ENCODE measurements at regions not wholly inside any gene's neighbourhood (a gene's known extent, or its start where the extent isn't known, plus 50 kb on each side); places are given as distances from the start of the nearest gene placed in this dataset.
"Not testable (repeated sequence)": the region's sequence is repeated elsewhere in the genome, so short reads cannot be mapped to it uniquely, and the experiment has no call there.

DNA sequence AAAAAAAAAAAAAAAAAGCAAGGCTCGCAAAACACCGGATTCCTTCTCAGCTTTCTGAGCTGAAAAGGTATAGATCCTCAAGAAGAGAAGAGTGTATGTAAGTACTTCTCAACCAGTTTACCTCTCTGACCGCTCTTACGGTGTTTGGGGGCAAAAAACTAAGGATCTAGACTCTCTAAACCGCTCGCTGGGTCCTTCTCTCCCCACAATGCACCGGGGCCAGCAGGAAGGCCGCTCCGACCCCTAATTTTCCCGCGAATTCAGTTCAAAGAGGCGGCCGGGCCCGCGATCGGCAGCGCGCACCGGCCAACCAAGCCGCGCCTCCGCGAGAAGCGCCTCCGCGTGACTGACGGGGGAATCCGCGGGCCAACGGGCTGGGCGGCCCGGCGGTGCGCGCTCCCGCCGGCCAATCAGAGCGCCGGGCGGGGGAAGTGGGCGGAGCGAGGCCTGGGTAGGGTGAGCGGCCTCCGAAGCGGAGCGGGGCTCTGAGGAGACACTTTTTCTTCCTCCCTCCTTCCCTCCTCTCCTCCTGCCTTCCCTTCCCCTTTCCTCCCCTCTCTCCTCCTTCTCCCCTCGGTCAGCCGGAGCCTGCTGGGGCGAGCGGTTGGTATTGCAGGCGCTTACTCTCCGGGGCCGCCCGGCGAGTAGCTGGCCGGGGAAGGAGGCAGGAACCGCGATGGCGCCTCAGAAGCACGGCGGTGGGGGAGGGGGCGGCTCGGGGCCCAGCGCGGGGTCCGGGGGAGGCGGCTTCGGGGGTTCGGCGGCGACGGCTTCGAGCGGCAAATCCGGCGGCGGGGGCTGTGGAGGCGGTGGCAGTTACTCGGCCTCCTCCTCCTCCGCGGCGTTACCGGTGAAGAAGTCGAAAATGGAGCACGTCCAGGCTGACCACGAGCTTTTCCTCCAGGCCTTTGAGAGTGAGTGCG is 93.0 kb downstream of the CRLF3 start:
- not testable (repeated sequence) for H3K36me3 ChIP-seq (ENCODE audit: control insufficient read depth, low read depth, low read length); H3K27me3 ChIP-seq (ENCODE audit: control insufficient read depth, insufficient read depth, low read length); H3K4me1 ChIP-seq (ENCODE audit: control insufficient read depth, low read depth, low read length); H3K9me3 ChIP-seq (ENCODE audit: control insufficient read depth, low read depth, low read length)
- peak overlapping the region; percentile 35 for H3K27ac ChIP-seq (ENCODE audit: low read length)
- H3K4me3 ChIP-seq (ENCODE audit: low read length): peak overlapping the region; percentile 63
- H3K9ac ChIP-seq (ENCODE audit: low read length): peak overlapping the region; percentile 74

- not testable (repeated sequence) for H3K4me1 ChIP-seq (ENCODE audit: control insufficient read depth, low read depth, low read length); H3K27me3 ChIP-seq (ENCODE audit: control insufficient read depth, insufficient read depth, low read length); H3K36me3 ChIP-seq (ENCODE audit: control insufficient read depth, low read depth, low read length); H3K9me3 ChIP-seq (ENCODE audit: control insufficient read depth, low read depth, low read length); H3K27ac ChIP-seq (ENCODE audit: low read length)
- Histone ChIP-seq H3K9ac (ENCODE audit: low read length) (peak overlapping the region; percentile 69), H3K4me3 (ENCODE audit: low read length) (peak overlapping the region; percentile 63)
Observed at GRCh38 chr17:30730837-30731209, 93.7 kb downstream of the CRLF3 start.

- not testable (repeated sequence) for H3K27ac ChIP-seq (ENCODE audit: low read length); H3K36me3 ChIP-seq (ENCODE audit: control insufficient read depth, low read depth, low read length); H3K9ac ChIP-seq (ENCODE audit: low read length); H3K4me3 ChIP-seq (ENCODE audit: low read length); H3K4me1 ChIP-seq (ENCODE audit: control insufficient read depth, low read depth, low read length); H3K9me3 ChIP-seq (ENCODE audit: control insufficient read depth, low read depth, low read length); H3K27me3 ChIP-seq (ENCODE audit: control insufficient read depth, insufficient read depth, low read length)
Observed at GRCh38 chr17:30730171-30730836, 94.2 kb downstream of the CRLF3 start.

DNA sequence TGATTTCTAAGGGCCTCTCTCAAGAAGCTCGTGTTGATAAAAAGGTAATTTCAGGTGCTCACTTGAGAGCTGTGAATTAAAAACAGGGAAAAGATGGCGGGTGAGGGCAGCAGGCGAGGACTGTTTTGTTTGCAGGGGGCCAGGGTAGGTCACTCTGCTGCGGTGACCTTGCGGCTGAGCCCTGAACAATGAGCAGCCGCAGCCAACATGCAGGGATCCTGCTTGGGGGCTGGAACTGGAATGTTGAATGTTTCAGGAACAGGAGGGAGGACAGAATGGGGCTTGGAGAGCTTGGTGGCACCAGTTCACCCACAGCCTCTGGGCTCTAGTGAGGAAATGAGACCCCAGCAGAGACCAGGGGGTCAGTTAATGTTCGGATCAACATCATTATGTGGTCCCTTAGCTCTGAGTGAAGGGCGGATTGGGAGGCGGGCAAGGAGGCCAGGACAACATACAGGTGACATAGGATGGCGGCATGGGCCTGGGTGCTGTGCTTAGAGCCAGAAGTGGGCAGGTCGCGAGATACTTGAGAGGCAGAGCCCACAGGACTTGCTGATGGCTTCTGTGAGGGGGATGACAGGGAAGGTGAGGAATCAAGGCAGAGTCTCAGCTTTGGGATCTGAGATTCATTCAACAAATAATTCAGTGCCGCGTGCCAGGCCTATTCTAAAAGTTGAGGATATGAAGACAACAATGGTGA is 94.9 kb downstream of the CRLF3 start:
- H3K4me1 ChIP-seq (ENCODE audit: control insufficient read depth, low read depth, low read length); H3K27ac ChIP-seq (ENCODE audit: low read length); H3K4me3 ChIP-seq (ENCODE audit: low read length); H3K9ac ChIP-seq (ENCODE audit: low read length); H3K27me3 ChIP-seq (ENCODE audit: control insufficient read depth, insufficient read depth, low read length); H3K36me3 ChIP-seq (ENCODE audit: control insufficient read depth, low read depth, low read length); H3K9me3 ChIP-seq (ENCODE audit: control insufficient read depth, low read depth, low read length): not testable (repeated sequence)

GRCh38 chr17:30727517-30727916 is 97.0 kb downstream of the CRLF3 start:
- not testable (repeated sequence) for H3K4me3 ChIP-seq (ENCODE audit: low read length); H3K9ac ChIP-seq (ENCODE audit: low read length); H3K27ac ChIP-seq (ENCODE audit: low read length)

DNA sequence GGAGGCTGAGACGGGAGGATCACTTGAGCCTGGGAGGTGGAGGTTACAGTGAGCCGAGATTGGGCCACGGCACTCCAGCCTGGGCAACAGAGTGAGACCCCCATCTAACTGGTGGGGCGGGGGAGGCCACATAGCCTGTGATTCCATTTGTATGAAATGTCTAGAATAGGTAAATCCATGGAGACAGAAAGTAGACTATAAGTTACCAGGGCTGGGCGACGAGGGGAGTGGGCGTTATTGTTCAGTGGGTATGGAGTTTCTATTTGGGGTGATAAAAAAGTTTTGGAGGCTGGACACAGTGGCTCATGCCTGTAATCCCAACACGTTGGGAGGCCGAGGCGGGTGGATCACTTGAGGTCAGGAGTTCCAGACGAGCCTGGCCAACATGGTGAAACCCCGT is 97.8 kb downstream of the CRLF3 start:
- not testable (repeated sequence) for H3K4me3 ChIP-seq (ENCODE audit: low read length); H3K27ac ChIP-seq (ENCODE audit: low read length); H3K4me1 ChIP-seq (ENCODE audit: control insufficient read depth, low read depth, low read length); H3K9me3 ChIP-seq (ENCODE audit: control insufficient read depth, low read depth, low read length); H3K9ac ChIP-seq (ENCODE audit: low read length); H3K36me3 ChIP-seq (ENCODE audit: control insufficient read depth, low read depth, low read length); H3K27me3 ChIP-seq (ENCODE audit: control insufficient read depth, insufficient read depth, low read length)

More at GRCh38 chr17:30727517-30727916, 97.0 kb downstream of the CRLF3 start:
- not testable (repeated sequence) for H3K4me1 ChIP-seq (ENCODE audit: control insufficient read depth, low read depth, low read length); H3K27me3 ChIP-seq (ENCODE audit: control insufficient read depth, insufficient read depth, low read length); H3K36me3 ChIP-seq (ENCODE audit: control insufficient read depth, low read depth, low read length); H3K9me3 ChIP-seq (ENCODE audit: control insufficient read depth, low read depth, low read length)

GRCh38 chr17:30726310-30726709 is 98.2 kb downstream of the CRLF3 start:
- not testable (repeated sequence) for H3K36me3 ChIP-seq (ENCODE audit: control insufficient read depth, low read depth, low read length); H3K9ac ChIP-seq (ENCODE audit: low read length); H3K4me3 ChIP-seq (ENCODE audit: low read length); H3K9me3 ChIP-seq (ENCODE audit: control insufficient read depth, low read depth, low read length); H3K27me3 ChIP-seq (ENCODE audit: control insufficient read depth, insufficient read depth, low read length); H3K27ac ChIP-seq (ENCODE audit: low read length); H3K4me1 ChIP-seq (ENCODE audit: control insufficient read depth, low read depth, low read length)

- H3K4me1 ChIP-seq (ENCODE audit: control insufficient read depth, low read depth, low read length); H3K27me3 ChIP-seq (ENCODE audit: control insufficient read depth, insufficient read depth, low read length); H3K27ac ChIP-seq (ENCODE audit: low read length); H3K9ac ChIP-seq (ENCODE audit: low read length); H3K4me3 ChIP-seq (ENCODE audit: low read length); H3K36me3 ChIP-seq (ENCODE audit: control insufficient read depth, low read depth, low read length); H3K9me3 ChIP-seq (ENCODE audit: control insufficient read depth, low read depth, low read length): not testable (repeated sequence)
Observed at GRCh38 chr17:30724034-30724650, 100.3 kb downstream of the CRLF3 start.

DNA sequence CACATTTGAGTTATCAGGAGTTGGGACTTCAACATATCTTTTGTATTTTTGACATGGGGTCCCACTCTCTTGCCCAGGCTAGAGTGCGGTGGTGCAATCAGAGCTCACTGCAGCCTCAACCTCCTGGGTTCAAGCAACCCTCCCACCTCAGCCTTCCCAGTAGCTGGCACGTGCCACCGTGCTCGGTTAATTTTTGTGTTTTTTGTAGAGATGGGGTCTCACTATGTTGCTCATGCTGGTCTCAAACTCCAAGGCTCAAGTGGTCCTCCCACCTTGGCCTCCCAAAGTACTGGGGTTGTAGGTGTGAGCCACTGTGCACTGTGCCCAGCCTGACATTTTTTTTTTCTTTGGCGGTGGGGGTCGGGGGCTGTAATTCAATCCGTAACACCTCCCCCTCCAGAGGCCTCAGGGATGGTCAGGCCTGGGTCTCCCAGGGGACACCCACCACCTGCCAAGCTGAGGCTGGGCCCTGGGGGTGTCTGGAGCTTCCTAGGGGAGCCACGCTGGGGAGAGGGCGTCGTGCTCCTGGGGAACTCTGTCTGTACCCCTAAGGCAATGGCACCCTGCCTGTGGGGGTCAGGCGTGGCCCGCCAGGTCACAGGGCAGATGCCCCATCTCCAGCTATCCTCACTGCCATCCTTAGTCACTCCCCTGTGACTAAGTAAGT is 102.2 kb downstream of the CRLF3 start:
- not testable (repeated sequence) for H3K4me3 ChIP-seq (ENCODE audit: low read length); H3K27me3 ChIP-seq (ENCODE audit: control insufficient read depth, insufficient read depth, low read length); H3K36me3 ChIP-seq (ENCODE audit: control insufficient read depth, low read depth, low read length); H3K9me3 ChIP-seq (ENCODE audit: control insufficient read depth, low read depth, low read length); H3K27ac ChIP-seq (ENCODE audit: low read length); H3K9ac ChIP-seq (ENCODE audit: low read length); H3K4me1 ChIP-seq (ENCODE audit: control insufficient read depth, low read depth, low read length)

DNA sequence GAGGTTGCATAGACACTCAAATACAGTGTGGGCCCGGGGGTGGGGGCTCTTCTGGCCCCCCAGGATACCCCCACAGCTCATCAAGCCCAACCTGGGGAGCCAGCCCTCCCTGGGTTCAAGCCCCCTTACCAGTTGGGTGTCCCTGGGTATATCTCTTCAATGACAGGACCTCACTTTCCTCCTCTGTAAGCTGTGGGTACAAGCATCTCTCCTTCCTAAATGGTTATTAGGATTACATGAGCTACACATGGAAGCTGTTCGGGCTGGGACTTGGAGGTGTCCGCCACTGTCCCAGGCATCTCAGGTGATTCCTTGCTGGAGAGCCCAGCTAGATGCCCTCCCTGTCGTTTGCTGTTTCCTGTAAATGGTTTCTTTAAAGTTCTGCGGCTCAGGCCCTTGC is 103.5 kb downstream of the CRLF3 start:
- H3K27me3 ChIP-seq (ENCODE audit: control insufficient read depth, insufficient read depth, low read length); H3K9ac ChIP-seq (ENCODE audit: low read length): not testable (repeated sequence)

GRCh38 chr17:30720013-30720471 is 104.5 kb downstream of the CRLF3 start:
- peaks cover 5% of the 10 kb centered on the region for H3K4me1 ChIP-seq (ENCODE audit: control insufficient read depth, low read depth, low read length)
- H3K4me3 ChIP-seq (ENCODE audit: low read length): no peak overlapping the region
- no peaks in the 10 kb centered on the region for H3K9me3 ChIP-seq (ENCODE audit: control insufficient read depth, low read depth, low read length)
- peaks cover 4% of the 10 kb centered on the region for H3K36me3 ChIP-seq (ENCODE audit: control insufficient read depth, low read depth, low read length)
- no peak overlapping the region for H3K9ac ChIP-seq (ENCODE audit: low read length)
- H3K27ac ChIP-seq (ENCODE audit: low read length): no peak overlapping the region
- no peaks in the 10 kb centered on the region for H3K27me3 ChIP-seq (ENCODE audit: control insufficient read depth, insufficient read depth, low read length)

More for the DNA sequence above, 103.5 kb downstream of the CRLF3 start:
- not testable (repeated sequence) for H3K36me3 ChIP-seq (ENCODE audit: control insufficient read depth, low read depth, low read length); H3K27ac ChIP-seq (ENCODE audit: low read length); H3K9me3 ChIP-seq (ENCODE audit: control insufficient read depth, low read depth, low read length); H3K4me3 ChIP-seq (ENCODE audit: low read length); H3K4me1 ChIP-seq (ENCODE audit: control insufficient read depth, low read depth, low read length)

Measured in iPS-18a (cell line).